Posterior cingulate gyrus (tissue), 11 donors: ENCODE measurements at regions not wholly inside any gene's neighbourhood (a gene's known extent, or its start where the extent isn't known, plus 50 kb on each side); places are given as distances from the start of the nearest gene placed in this dataset.
A peak's percentile ranks its signal among the peaks of the same experiment; 100 is the strongest.

Experiments
- DNase-seq, 10 donors: peaks; one replicate each; pipeline versions ENCODE4 v3.0.0 to v3.0.0-alpha.2; 2020 to 2021; ENCODE audit warnings: mixed read lengths in 3 of 10
- intact Hi-C: fragments of 100-400 bp; cut with DNase I; formaldehyde crosslinking; loops from one replicate; pipeline ENCODE4 v1.15.1; 2023

DNA sequence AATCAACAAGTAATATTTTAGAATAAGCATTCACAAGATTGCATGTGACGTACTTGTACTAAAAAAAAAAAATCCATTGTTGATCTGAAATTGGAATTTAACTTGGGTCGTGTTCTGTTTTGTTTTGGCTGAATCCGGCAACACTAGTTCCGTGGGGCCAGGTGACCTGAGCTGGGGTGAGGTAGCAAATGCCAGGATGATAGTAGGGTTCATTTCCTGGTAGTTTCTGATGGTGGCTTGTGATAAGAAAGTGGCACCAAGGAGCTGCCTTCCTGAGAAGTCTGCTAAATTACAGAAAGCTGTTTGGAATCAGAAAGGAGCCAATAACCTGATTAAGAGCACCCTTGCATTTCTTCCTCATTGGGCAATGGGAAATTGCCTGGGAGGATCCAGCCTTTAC lies 126.4 kb upstream of the DLX2 start:
- intact Hi-C loops = no loop called here
- DNase-seq = no peak

DNA sequence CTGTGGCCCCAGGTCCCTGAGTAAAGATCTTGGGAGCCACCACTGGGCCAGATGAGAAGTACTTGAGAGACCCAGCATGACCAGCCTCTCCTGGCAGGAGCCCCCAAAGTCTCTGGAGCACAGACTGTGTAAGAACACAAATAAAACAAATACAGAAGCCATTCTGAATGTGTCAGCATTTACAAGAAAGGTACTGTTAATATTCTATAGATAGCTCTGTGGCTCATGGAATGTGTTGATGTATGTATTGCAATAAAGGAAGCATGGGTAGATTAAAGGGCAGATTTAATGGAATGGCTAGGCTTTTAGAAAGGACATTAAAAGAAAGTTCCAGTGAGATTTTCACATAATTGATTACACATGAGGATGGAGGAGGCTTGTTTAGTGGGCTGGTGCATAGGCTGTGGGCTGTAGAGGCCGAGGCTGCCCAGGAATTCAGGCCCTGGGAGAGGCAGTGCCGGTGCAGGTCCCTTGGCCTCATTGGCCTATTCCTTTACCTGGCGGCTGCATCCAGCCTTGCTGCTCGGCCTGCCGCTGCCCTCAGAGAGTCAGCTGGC lies 127.7 kb upstream of the DLX2 start:
- DNase-seq = peak in 3 of 10 donors; percentile 54 to 93 (median 56)
- intact Hi-C loops = loop anchor here (10.0 kb wide), 1 partner anchor 124 kb away; no protein-coding TSS in a partner anchor

DNA sequence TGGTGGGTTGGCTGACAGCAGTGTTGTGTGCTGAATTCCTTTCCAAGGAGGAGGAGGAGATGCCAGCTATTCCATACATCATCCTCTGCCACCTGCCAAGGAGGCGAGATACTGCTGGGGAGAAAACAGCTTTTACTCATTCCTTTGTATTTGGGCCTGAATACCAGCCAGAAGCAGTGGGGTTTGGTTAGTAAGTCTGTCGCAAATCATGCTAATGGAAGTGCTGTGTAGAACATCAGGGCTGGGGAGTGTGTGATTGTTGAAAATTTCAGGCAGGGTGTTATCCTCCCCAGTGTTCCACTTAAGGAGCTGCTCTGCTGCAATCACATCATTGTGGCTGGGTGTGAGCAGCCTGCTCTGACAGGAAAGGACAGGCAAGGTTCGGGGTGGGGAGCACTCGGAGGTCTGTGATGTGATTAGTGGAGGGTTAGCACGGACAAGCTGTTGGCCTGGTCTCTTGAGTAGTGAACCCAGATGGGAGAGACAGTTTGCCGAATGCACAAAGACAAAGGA lies 128.2 kb upstream of the DLX2 start:
- intact Hi-C loops = loop anchor here (10.0 kb wide), 1 partner anchor 124 kb away; no protein-coding TSS in a partner anchor
- peak in 5 of 10 donors; percentile 40 to 93 (median 60) for DNase-seq

DNA sequence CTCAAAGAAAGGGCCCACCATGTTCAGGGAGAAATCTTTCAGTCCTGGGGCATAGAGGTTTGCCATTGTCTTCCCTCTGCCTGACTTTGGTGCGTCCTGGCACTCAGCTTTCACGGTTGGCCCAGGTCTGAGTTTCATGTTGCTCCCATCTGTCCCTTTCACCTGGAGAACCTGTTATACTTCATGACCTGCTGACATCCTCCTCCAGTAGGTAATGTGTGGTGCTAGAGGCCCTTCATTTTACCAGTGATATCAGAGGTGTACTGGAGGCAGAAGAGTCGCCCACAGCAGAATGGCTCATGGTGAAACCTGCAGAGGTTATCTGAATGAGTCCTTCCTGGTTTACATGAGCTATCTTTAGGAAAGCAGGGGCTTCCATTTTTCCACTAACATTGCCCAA lies 128.8 kb upstream of the DLX2 start:
- intact Hi-C loops = loop anchor here (10.0 kb wide), 1 partner anchor 123 kb away; no protein-coding TSS in a partner anchor
- no peak for DNase-seq

DNA sequence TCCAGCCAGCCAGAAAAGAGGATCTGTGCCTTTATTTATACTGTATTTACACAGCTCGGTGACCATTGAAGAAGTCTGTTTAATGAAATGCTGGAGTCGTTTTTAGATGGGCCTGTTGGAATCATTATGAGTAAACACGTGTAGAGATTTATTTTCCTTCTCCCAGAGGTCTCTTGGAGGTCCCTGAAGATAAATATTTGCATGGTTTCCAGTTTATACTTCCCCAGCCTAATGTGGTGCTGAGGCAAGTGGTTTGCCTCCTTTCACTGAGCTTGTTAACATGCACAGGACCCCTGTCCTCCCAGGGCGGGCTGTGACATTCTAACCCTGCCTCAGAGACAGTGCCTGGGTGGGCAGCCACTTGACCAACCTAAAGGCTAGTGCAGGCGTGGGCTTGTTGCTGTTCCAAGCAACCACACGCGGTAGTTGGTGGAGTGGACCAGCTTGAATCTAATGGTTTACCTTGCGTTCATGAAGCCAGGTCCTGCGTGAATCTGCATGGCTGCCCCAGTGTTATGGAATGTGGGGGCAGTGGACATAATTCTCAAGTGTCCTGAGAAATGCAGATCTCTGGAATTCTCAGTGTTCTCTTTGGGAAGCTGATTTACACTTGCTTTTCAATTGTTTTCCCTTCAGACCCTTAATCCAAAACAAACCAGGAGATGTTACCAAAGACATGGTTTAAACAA lies 130.2 kb upstream of the DLX2 start:
- intact Hi-C loops = loop anchor here (10.0 kb wide), 1 partner anchor 122 kb away; no protein-coding TSS in a partner anchor
- no peak for DNase-seq

DNA sequence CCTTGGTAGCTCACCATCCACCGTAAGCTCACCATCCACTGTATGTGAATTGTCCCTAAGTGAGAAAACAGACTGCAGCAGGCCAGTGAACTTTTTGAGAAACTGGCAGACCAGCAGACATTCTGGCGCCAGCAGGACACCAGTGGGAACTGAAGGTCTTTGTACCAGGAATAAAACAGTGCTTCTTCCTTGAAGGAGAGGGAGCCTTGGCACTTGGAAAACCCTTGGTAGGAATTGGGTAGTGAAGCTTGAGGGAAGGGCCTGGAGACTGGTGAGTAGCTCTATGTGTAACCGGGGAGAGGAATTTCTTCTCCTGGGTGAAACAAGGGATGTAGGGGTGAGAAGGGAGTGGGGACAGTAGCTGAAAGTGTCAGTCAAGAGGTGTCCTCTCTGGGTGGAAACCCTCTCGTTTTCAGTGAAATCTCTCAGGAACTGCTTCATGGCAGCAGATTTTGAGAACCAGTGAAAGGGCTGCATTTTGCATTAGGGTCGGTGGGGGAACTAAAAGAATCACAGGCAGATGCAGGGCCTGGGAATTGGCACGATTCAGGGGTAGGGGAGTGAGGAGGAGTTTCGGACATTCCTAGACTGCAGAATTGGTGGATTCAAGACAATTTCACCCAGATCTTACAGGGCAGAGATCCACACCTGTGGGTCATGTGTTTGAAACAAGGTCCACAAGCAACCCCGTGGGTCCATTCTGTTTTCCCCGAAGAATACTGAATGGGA lies 131.5 kb upstream of the DLX2 start:
- no peak for DNase-seq
- intact Hi-C loops = loop anchor here (10.0 kb wide), 1 partner anchor 121 kb away; no protein-coding TSS in a partner anchor

DNA sequence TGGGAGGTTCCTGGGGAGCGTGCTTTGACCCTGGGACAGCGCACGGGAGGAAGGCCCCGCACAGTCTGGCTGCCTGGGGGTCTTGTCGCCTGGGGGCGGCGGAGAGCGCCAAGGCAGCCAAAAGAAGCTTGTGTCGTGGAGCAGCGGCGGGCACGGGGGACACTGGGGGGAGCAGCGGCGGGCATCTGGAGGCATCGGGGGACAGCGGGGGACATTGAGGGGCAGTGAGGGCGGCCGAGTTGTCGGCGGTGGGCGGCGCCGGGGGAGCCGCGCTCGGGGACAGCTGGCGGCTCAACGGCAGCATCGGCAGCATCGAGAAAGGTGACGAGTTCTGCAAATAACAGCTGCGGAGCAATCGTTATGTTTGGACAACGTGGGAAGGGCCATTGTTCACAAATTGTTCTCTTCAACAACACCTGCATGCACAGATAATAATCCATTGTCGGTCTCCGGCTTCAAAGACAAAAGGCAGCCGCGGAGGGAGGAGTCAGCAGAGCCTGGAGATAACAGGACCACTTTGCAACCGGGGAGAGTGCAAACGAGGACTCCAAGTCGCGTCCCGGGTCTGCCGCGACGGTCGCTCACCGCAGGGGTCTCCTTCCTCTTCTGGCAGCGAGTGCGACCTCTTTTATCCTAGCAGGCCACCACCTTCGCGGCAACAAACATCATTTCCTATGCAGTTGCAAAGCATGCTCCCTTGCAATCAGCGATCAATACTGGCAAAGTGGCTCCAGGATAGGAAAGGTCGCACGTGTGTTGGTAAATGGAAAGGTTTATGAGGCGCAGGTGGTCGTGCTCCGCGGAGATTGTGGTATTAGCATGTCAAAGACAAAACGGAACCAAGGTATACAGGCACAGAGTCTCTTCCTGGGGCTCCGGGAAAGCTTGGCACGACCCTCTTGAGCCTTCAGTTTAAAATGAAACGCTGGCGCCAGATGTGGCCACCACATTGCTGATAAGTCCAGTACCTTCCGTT lies 132.3 kb upstream of the DLX2 start:
- intact Hi-C loops = loop anchor here (10.0 kb wide), 1 partner anchor 120 kb away; no protein-coding TSS in a partner anchor
- peak in 1 of 10 donors; percentile 84 for DNase-seq

DNA sequence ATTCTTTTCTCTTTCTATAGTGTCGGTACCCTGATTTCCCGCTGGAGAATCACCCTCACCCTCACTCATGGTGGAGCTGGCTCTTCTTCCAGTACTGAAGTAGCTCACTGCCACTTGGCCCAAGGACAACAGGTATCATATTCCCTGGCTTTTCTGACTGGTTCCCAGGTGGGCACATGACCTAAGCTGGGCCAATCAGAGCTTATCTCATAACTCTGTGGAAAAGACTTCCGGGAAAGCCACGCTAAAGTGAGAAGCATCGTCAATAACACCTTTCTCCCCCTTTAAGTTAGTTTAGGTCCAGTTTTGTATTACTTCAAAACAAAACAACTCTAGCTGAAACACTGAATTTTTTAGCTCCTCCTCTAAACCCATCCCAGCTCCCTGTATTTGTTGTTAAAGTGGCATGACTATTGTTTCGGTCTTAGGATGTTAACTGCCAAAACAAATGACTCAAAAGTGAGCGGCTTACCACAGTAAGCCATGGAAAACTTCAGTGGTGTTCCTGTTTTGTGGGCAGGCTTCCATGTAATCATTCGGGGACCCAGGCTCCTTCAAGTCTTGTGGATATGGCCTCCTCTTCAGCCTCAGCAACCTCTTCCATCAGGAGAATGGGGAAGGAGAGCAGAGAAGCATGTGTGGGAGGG lies 137.4 kb upstream of the DLX2 start:
- no peak for DNase-seq
- intact Hi-C loops = loop anchor here (10.0 kb wide), 1 partner anchor 115 kb away; no protein-coding TSS in a partner anchor

DNA sequence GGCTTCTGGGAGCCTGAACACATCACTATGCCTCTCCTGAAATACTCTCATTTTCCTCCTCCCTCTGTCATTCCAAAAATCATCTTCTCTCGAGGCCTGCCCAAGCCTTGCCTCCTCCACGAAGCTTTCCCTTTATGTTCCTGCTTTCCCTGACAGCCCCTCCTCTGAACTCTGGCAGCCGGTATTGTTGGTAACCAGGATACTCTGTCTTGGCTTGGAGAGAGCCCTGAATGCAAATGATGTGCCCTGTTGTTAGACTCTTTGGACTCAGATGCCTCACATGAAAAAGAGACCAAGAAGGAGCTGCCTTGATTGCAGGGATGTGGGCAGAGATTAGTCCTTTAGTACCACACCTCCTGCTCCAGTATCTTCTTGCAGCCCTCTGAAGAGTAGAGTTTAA lies 138.5 kb upstream of the DLX2 start:
- intact Hi-C loops = no loop called here
- no peak for DNase-seq

DNA sequence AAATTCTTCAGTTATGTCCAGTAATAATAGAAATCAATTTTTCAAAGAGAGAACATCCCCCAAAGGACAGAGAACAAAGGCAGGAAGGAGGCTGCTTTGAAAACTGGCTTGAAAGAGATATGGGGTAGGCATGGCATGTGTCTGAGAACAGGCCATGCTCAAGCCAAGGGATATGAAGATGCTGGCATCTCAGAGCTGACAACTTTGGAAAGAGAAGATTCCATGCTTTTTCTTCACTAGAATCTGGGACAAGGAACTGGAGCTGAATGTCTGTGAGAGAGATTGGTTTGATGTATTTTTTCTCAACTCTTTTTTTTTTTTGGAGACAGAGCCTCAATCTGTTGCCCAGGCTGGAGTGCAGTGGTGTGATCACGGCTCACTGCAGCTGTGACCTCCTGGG lies 139.8 kb upstream of the DLX2 start:
- intact Hi-C loops = no loop called here
- no peak for DNase-seq

DNA sequence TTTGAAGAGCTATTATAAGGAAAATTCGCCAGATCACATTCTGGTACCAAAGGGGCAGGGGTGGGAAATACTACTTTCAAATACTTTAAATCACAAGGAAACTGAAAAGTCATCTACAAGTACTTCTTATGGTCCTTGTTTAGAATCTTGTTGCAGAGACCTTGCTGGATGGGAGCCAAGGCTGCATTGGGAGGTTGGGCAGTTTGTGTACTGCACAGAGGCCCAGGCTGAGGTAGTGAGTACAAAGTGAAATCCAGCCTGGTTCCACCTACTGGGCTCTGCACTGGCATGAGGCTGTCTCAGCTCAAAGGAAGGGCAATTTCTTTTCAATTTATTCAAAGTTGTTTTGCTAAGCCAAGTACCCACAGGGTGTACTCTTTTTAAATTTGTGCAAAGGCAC lies 140.3 kb upstream of the DLX2 start:
- DNase-seq = no peak
- intact Hi-C loops = no loop called here

DNA sequence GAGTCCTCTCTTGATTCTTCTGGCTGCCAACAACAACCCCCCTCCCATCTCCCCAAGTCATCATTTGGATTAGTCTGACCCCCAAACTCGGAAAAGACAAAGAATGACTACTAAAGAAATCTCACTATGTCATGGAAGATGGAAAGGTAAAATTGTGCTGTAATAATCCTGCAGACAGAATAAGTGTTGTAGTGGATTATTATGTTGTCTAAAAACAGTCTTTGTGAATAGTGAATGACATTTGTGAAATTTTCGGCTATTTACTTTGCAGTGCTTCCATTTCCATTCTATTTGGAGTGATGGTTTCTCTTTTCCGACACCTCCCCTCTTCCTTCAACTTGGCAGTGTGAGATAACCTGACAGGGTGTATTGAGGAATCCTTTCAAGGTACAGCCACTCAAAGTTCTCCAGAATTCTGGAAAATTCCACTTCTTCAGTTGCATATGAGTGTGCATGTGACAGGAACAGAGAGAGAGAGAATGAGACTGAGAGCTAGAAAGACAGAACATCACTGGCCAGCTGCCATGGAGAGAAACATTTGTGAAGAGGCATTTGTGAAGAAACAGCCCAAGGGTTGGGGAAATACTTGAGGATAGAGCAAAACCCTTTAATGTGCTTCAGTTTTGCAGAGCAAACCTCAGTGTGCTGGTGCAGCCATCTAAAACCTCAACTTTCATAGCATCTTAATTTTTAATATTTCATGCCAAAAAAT lies 141.9 kb upstream of the DLX2 start:
- intact Hi-C loops = no loop called here
- no peak for DNase-seq

DNA sequence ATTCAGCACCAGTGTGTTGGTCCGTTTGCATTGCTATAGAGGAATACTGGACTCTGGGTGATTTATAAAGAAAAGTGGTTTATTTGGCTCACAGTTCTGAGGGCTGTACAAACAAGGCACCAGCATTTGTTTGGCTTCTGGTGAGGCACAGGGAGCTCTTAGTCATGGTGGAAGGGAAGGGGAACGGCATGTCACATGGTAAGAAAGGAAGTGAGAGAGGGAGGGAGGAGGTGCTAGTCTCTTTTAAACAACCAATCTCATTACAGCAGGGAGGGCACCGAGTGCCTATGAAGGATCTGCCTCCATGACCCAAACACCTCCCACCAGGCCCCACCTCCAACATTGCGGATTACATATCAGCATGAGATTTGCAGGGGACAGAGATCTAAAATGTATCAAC lies 143.9 kb upstream of the DLX2 start:
- intact Hi-C loops = no loop called here
- no peak for DNase-seq

DNA sequence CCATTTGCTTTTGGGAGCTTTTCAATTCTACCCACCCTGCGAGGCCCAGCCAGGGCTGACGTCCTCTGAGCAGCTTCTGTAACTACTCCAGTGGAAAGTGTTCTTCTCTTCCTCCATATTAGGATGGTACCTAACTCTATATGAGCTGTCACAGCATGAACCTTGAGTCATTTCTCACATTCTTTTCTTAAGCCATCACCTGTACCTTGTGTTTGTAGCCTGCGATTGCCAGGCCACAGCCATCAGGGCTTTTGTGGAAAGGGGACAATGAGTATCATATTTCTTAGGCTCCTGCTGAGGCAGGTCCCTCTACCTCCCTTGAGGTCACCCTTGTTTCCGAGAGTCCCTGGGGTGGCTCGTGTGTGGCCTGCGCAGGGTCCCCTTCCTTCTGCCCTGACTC lies 144.5 kb upstream of the DLX2 start:
- no peak for DNase-seq
- intact Hi-C loops = no loop called here

DNA sequence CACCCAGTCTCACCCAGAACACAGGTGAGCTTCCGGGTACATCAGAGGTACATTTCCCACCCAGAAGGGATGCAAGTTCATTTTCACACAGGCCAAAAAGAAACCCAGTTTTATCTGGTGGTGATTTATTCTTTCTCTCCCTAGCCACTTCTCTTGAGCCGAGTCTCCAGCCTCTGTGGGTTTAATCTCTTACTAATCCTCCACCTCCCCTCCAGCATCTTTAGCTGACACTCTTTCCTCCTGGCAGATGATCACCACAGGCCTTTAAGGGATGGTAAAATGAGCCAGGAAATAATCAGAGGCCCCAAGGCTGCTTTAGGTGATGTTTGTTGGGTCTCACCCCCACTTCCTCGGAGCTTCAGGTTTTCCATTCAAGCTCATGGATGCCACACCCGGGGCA lies 145.7 kb upstream of the DLX2 start:
- intact Hi-C loops = no loop called here
- DNase-seq = no peak

DNA sequence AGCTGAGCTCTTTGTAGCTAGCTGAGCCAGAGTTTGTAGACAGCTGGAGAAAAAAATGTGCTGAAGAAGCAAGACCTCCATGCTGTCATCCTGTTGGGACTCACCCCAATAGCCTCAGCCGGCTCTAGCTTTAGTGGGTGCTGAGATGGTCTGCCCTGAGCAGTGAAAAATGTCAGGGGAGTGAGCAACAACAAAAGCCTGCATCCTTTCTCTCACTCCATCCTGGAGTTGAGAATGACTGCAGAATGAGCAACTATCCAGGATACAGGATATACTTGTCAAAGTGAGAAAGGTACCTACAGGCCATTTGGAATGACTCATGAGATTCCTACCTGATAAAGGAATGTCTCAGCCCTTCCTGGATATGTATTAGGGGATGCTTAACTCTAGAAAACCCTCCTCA lies 146.1 kb upstream of the DLX2 start:
- intact Hi-C loops = no loop called here
- DNase-seq = no peak

DNA sequence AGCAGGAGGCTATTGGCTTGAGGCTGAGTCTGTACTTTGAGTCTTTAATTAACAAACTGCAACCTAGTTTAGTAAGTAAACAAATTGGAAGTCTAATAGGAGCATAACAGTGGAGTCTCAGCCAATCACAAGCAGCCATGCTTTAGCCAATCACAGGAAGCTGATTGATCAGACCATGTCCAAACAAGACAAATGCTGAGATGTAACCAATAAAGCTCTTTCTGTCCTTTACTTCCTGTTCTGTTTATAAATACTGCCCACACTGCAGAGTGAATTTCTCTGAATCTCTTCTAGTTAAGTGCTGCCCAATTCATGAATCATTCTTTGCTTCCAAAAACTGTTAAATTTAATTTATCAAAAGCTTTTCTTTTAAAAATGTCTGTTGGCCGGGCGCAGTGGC lies 146.6 kb upstream of the DLX2 start:
- no peak for DNase-seq
- intact Hi-C loops = no loop called here

DNA sequence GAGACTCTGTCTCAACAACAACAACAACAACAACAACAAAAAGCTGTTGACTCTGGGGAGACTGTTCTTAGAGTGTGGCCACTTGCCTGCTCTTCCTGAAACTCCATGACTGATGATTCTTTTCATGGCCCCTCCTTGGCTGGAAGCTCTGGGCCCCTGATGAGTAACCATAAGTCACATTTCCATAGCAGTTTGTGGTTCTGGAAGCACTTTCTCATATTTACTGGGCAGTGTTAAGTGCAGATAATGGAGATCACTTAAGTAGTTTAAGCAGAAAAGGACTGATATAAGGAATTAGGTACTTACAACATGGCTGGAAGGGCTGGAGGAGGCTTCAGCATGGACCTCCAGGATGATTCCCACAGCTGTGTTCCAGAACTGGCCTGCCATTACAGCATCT lies 147.3 kb upstream of the DLX2 start:
- DNase-seq = no peak
- intact Hi-C loops = no loop called here

DNA sequence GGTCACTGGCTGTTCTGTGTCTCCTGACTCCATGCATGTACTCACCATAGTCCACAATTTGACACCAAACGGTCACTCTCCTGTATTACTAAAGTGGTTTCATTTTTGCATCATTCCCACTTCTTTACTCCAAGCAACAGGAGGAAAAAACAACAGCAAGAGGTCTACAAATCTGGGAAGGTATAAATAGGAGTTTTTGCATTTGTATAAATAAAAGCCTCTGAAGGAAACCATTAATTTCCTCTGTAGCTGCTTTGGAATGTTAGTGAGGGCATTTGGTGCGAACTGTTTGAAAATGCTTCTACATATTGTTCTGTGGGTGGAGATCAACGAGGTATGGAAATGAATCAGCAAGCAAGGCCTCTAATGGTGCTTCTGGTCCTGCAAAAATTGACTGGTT lies 148.5 kb upstream of the DLX2 start:
- intact Hi-C loops = no loop called here

More for the DNA sequence above, 148.5 kb upstream of the DLX2 start:
- DNase-seq = no peak
